SK-N-SH (cell line): ENCODE measurements at regions not wholly inside any gene's neighbourhood (a gene's known extent, or its start where the extent isn't known, plus 50 kb on each side); places are given as distances from the start of the nearest gene placed in this dataset.
"Not testable (repeated sequence)": the region's sequence is repeated elsewhere in the genome, so short reads cannot be mapped to it uniquely, and the experiment has no call there.

Source experiments
- CTCF ChIP-seq: fragments of 200-600 bp; sonication (generic); IDR thresholded peaks from 2 replicates; pipeline ENCODE4 v1.6.1; 2017; ENCODE audit warnings: antibody characterized with exemption, mild to moderate bottlenecking, moderate library complexity
- EZH2phosphoT487 ChIP-seq: fragments of 200-600 bp; sonication (generic); IDR thresholded peaks from 2 replicates; pipeline ENCODE4 v1.6.1; 2017; ENCODE audit warnings: low read depth, mixed run types, mild to moderate bottlenecking, antibody characterized with exemption, moderate library complexity, borderline replicate concordance
- GABPA ChIP-seq: IDR thresholded peaks from 2 replicates; pipeline ENCODE4 v1.4.0; 2012; ENCODE audit warnings: low read depth, mild to moderate bottlenecking
- NRF1 ChIP-seq: IDR thresholded peaks from 2 replicates; pipeline ENCODE4 v1.6.1; 2012; ENCODE audit warnings: low read depth, mild to moderate bottlenecking, low read length
- POLR2AphosphoS5 ChIP-seq: IDR thresholded peaks from 2 replicates; pipeline ENCODE4 v1.6.1; 2012; ENCODE audit warnings: low read depth, low read length
- RXRA ChIP-seq: IDR thresholded peaks from 2 replicates; pipeline ENCODE4 v1.4.0; 2012; ENCODE audit warnings: low read depth, mild to moderate bottlenecking, borderline replicate concordance

GRCh38 chr5:54389399-54389798 lies 66.1 kb upstream of the HSPB3 start:
- TF ChIP-seq CTCF, POLR2AphosphoS5, RXRA, NRF1, EZH2phosphoT487, GABPA: not testable (repeated sequence)
